OCI-LY3 (cell line): ENCODE measurements at regions not wholly inside any gene's neighbourhood (a gene's known extent, or its start where the extent isn't known, plus 50 kb on each side); places are given as distances from the start of the nearest gene placed in this dataset.
"Not testable (repeated sequence)": the region's sequence is repeated elsewhere in the genome, so short reads cannot be mapped to it uniquely, and the experiment has no call there.

ENCODE experiments used
- H2AFZ ChIP-seq: fragments of 200-600, 300-600 bp; shearing (Covaris generic); 2 replicates; pipeline ENCODE4 v1.6.0; 2014; ENCODE audit warnings: antibody characterized with exemption, low read depth, low read length
- H3K27ac ChIP-seq: fragments of 200-600, 300-600 bp; sonication (generic); 2 replicates; pipeline ENCODE4 v1.5.1; 2014; ENCODE audit warnings: mild to moderate bottlenecking, low read length, moderate library complexity, mixed read lengths
- H3K27me3 ChIP-seq: fragments of 200-600, 300-600 bp; sonication (generic); 2 replicates; pipeline ENCODE4 v1.6.1; 2014; ENCODE audit warnings: low read depth, low read length, mixed read lengths
- H3K36me3 ChIP-seq: fragments of 200-600, 300-600 bp; sonication (generic); replicated peaks from 2 replicates; pipeline ENCODE3; 2014; ENCODE audit warnings: low read depth, low read length, mixed read lengths
- H3K4me1 ChIP-seq: fragments of 300-600, 200-600 bp; sonication (generic); 2 replicates; pipeline ENCODE4 v1.6.1; 2014; ENCODE audit warnings: low read length, mixed read lengths
- H3K4me2 ChIP-seq: fragments of 200-600, 300-600 bp; sonication (generic); 2 replicates; pipeline ENCODE4 v1.6.1; 2014; ENCODE audit warnings: low read length, mixed read lengths
- H3K4me3 ChIP-seq: fragments of 300-600, 200-600 bp; sonication (generic); 2 replicates; pipeline ENCODE4 v1.5.1; 2014; ENCODE audit warnings: antibody characterized with exemption, mild to moderate bottlenecking, low read length, moderate library complexity
- H3K79me2 ChIP-seq: fragments of 300-600, 200-600 bp; shearing (Covaris generic); 2 replicates; pipeline ENCODE4 v1.6.1; 2014; ENCODE audit warnings: mild to moderate bottlenecking, low read length, mixed read lengths
- H3K9ac ChIP-seq: fragments of 300-600, 200-600 bp; shearing (Covaris generic); 2 replicates; pipeline ENCODE4 v1.6.0; 2014; ENCODE audit warnings: mild to moderate bottlenecking, low read length, moderate library complexity
- H3K9me3 ChIP-seq: fragments of 200-600, 300-600 bp; shearing (Covaris generic); 2 replicates; pipeline ENCODE4 v1.6.1; 2014; ENCODE audit warnings: low read length, mixed read lengths; ENCODE audit not compliant: insufficient read depth
- H4K20me1 ChIP-seq: fragments of 200-600, 300-600 bp; sonication (generic); 2 replicates; pipeline ENCODE4 v1.6.1; 2016; ENCODE audit warnings: low read length, mixed read lengths; ENCODE audit not compliant: insufficient read depth
- EZH2phosphoT487 ChIP-seq: fragments of 200-600 bp; shearing (Covaris generic); IDR thresholded peaks from 2 replicates; pipeline ENCODE4 v1.6.1; 2018; ENCODE audit warnings: antibody characterized with exemption, mixed run types, low read depth
- TF ChIP-seq, protein P1 (sequence below): fragments of 200-600, 300-600 bp; sonication (generic); IDR thresholded peaks from 2 replicates; pipeline ENCODE4 v1.5.1; 2014; ENCODE audit warnings: antibody characterized with exemption, low read length, low read depth

DNA sequence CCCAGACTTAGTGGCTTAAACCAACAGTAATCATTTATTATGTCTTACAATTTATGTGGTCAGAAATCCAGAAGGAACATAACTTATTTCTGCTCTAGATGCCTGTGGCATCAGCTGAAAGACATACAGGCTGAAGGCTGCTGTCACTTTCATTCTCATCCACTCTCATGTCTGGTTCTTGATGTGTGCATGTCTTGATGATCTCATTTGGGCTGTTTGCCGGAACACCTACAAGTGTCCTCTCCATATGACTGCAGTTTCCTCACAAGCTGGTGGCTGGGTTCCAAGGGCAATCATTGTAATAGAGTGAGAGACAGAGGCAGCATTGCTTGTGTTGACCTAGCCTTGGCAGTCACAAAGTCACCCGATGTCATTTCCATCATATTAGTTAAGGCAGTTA is 1375.9 kb upstream of the RAG2 start:
- Histone ChIP-seq H3K4me1 (no peaks in the 10 kb centered on the region), H3K4me2 (no peak overlapping the region), H3K4me3 (no peak overlapping the region), H3K9ac (no peak overlapping the region), H3K9me3 (no peaks in the 10 kb centered on the region), H4K20me1 (no peaks in the 10 kb centered on the region), H3K36me3 (no peaks in the 10 kb centered on the region), H3K27ac (no peak overlapping the region), H3K27me3 (no peaks in the 10 kb centered on the region), H3K79me2 (no peaks in the 10 kb centered on the region), H2AFZ (no peak overlapping the region)
- TF ChIP-seq EZH2phosphoT487 = no peak
- TF ChIP-seq, protein P1, sequence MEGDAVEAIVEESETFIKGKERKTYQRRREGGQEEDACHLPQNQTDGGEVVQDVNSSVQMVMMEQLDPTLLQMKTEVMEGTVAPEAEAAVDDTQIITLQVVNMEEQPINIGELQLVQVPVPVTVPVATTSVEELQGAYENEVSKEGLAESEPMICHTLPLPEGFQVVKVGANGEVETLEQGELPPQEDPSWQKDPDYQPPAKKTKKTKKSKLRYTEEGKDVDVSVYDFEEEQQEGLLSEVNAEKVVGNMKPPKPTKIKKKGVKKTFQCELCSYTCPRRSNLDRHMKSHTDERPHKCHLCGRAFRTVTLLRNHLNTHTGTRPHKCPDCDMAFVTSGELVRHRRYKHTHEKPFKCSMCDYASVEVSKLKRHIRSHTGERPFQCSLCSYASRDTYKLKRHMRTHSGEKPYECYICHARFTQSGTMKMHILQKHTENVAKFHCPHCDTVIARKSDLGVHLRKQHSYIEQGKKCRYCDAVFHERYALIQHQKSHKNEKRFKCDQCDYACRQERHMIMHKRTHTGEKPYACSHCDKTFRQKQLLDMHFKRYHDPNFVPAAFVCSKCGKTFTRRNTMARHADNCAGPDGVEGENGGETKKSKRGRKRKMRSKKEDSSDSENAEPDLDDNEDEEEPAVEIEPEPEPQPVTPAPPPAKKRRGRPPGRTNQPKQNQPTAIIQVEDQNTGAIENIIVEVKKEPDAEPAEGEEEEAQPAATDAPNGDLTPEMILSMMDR = no peak

DNA sequence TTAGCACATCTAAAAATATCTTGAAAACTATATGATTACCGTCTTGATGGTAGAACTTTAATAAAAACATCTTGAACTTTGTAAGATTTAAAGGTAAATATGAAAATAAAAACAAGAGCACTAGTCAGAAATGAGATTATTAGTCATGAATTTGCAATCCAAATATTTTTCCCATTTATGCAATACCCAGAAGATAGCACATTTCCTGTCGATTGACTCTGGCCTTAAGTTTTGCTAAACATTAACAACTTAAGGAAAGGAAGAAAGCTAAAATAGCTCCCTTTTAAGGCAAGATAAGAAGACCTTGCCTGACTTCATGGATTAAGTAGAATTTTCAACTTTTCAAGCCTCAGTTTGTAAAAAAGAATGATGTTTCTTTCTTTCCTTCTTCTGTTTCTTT is 1374.7 kb upstream of the RAG2 start:
- Histone ChIP-seq H3K9ac (no peak overlapping the region), H4K20me1 (no peaks in the 10 kb centered on the region), H3K27me3 (no peaks in the 10 kb centered on the region), H3K27ac (no peak overlapping the region), H3K4me1 (no peaks in the 10 kb centered on the region), H3K4me3 (no peak overlapping the region), H3K4me2 (no peak overlapping the region), H3K79me2 (no peaks in the 10 kb centered on the region), H2AFZ (no peak overlapping the region), H3K9me3 (no peaks in the 10 kb centered on the region), H3K36me3 (no peaks in the 10 kb centered on the region)
- no peak for TF ChIP-seq EZH2phosphoT487
- TF ChIP-seq, protein P1 = no peak

DNA sequence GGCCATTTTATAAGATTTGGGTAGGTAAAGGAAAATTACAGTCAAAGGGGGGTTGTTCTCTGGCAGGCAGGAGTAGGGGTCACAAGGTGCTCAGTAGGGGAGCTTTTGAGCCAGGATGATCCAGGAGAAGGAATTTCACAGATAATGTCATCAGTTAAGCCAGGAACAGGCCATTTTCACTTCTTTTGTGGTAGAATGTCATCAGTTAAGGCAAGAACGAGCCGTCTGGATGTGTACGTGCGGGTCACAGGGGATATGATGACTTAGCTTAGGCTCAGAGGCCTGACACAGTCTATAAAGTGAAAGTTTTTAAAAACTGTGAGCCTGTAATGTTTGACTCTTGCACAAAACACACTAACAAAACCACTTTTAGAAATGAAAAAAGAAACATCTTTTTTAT is 1371.3 kb upstream of the RAG2 start:
- H2AFZ ChIP-seq = not testable (repeated sequence)

DNA sequence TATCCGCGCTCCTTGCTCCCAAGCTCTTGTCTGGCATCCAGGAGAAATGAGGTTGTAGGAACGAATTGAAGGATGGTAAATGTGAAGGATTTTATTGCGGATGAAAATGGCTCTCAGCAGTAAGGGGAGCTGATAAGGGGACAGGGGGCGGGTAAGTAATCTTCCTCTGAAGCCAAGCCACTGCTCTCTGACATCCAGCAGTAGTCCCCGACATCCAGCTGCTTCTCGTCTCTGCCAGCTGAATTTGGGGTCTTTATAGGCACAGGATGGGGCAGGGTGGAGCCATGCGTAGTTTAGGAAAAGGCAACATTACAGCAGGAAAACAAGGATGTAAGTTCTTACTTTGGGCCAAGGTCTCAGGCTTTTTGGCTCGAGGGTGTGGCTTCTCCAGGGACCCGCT is 1370.1 kb upstream of the RAG2 start:
- Histone ChIP-seq H3K79me2 (no peaks in the 10 kb centered on the region), H3K9ac (no peak overlapping the region), H3K9me3 (no peaks in the 10 kb centered on the region), H3K27me3 (no peaks in the 10 kb centered on the region), H3K36me3 (no peaks in the 10 kb centered on the region), H3K4me2 (no peak overlapping the region), H4K20me1 (no peaks in the 10 kb centered on the region), H2AFZ (no peak overlapping the region), H3K4me1 (no peaks in the 10 kb centered on the region), H3K27ac (no peak overlapping the region), H3K4me3 (no peak overlapping the region)
- TF ChIP-seq EZH2phosphoT487 = no peak
- TF ChIP-seq, protein P1 = no peak

More for the DNA sequence above, 1371.3 kb upstream of the RAG2 start:
- not testable (repeated sequence) for H3K4me3 ChIP-seq, H3K4me1 ChIP-seq, H3K27ac ChIP-seq, H3K9ac ChIP-seq, H3K4me2 ChIP-seq, H3K9me3 ChIP-seq, H3K79me2 ChIP-seq, H3K27me3 ChIP-seq, H3K36me3 ChIP-seq, H4K20me1 ChIP-seq

DNA sequence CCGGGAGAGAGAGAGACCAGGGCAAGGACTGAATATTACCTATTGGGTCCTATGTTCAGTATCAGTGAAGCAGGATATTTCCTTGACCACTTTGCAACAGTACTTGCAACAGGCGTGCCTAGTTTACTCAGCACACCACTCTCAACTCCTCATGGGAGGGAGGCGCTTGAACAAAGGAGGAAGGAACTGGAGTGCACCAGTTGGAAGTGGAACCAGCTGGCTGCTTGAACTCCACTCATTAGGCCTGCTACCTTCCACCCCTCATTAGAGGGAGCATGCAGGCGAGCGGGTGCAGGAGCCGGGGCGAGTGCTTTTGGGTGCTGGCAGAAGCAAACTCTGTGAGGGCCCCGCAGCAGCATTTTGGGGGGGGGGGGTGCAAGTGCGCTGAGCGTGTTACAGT is 1369.6 kb upstream of the RAG2 start:
- Histone ChIP-seq H3K9me3 (no peaks in the 10 kb centered on the region), H3K27me3 (no peaks in the 10 kb centered on the region), H3K27ac (no peak overlapping the region), H3K9ac (no peak overlapping the region), H2AFZ (no peak overlapping the region), H3K79me2 (no peaks in the 10 kb centered on the region), H3K4me1 (no peaks in the 10 kb centered on the region), H3K36me3 (no peaks in the 10 kb centered on the region), H4K20me1 (no peaks in the 10 kb centered on the region), H3K4me2 (no peak overlapping the region), H3K4me3 (no peak overlapping the region)
- no peak for TF ChIP-seq EZH2phosphoT487
- TF ChIP-seq, protein P1 = no peak
